ENCODE measurements at regions not wholly inside any gene's neighbourhood (a gene's known extent, or its start where the extent isn't known, plus 50 kb on each side); places are given as distances from the start of the nearest gene placed in this dataset.

DNA sequence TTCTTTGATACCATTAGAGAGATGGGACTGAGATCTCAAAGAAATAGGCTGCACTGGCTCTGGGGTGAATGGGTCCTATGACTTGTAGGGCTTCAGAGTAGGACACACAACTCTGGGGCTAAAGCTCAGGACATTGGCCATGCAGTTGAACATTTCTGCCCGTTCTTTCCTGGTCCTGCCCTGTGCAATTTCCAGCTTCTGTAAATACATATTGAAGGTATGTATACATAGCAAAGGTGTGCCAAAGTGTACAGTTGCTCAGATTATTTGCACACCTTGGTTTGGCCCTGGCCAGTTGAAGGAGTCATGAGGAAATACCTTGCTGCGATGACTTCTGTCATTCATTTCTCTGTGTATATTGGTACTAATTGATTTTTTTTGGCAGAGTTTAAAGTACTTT is 52.8 kb upstream of the TAF11L2 start:
- Histone ChIP-seq H3K4me2 (replicated peaks; ENCODE audit: low read depth, low read length, poor library complexity, severe bottlenecking) (no peak overlapping the region), H3K4me3 (ENCODE audit: control extremely low read depth in 1 of 5, extremely low read depth in 1 of 5, insufficient read depth in 1 of 5, low read depth in 2 of 5, low read length in 4 of 5) (no peak overlapping the region), H3K27me3 (replicated peaks in 1 of 4; ENCODE audit: control extremely low read depth in 1 of 4, control insufficient read depth in 3 of 4, insufficient read depth in 4 of 4, low read length in 3 of 4) (no peaks in the 10 kb centered on the region), H3K79me2 (ENCODE audit: control insufficient read depth, insufficient read depth, low read length) (no peaks in the 10 kb centered on the region), H3K36me3 (replicated peaks in 1 of 2; ENCODE audit: control extremely low read depth in 1 of 2, control insufficient read depth in 1 of 2, extremely low read depth in 1 of 2, insufficient read depth in 2 of 2, low read length in 1 of 2) (no peaks in the 10 kb centered on the region), H3K9ac (ENCODE audit: low read length) (no peak overlapping the region), H3K27ac (ENCODE audit: low read length in 2 of 2) (no peak overlapping the region), H3K9me3 (ENCODE audit: control extremely low read depth in 1 of 3, control insufficient read depth in 2 of 3, insufficient read depth in 1 of 3, low read length in 2 of 3) (peaks cover 0 to 2% (median 0%) of the 10 kb centered on the region in 3 donors), H3K4me1 (ENCODE audit: control insufficient read depth in 2 of 2, insufficient read depth in 2 of 2, low read length in 2 of 2) (peaks cover 4 to 6% of the 10 kb centered on the region in 2 donors), H4K20me1 (ENCODE audit: control insufficient read depth, insufficient read depth, low read length, poor library complexity, severe bottlenecking) (no peaks in the 10 kb centered on the region), H2AFZ (ENCODE audit: insufficient read depth, low read depth, low read length, poor library complexity, severe bottlenecking) (no peak overlapping the region)
- ATAC-seq (ENCODE audit: low read depth) = no peak
- H3K4me1 Mint-ChIP-seq = no peaks in the 10 kb centered on the region
- H3K27me3 Mint-ChIP-seq = no peaks in the 10 kb centered on the region
- intact Hi-C loops (cut with micrococcal nuclease) = no loop called here
- ChIA-PET CTCF (interaction anchor here (1.1 kb wide), 1 partner anchor 229 kb away, joined by 4 read pairs; no protein-coding TSS in a partner anchor), POLR2A (no interaction called here)
- DNase-seq = no peak
- H3K9me3 Mint-ChIP-seq (ENCODE audit: insufficient read depth) = peaks cover 2% of the 10 kb centered on the region
- 80% methylated on average over 1 of the region's 2 CpGs for WGBS (ENCODE audit: insufficient coverage)
- H3K27ac Mint-ChIP-seq = no peak overlapping the region
- no peak overlapping the region for H3K4me3 Mint-ChIP-seq
- TF ChIP-seq CTCF (IDR thresholded peaks at IDR 0.05) = no peak
- no peak for TF ChIP-seq EZH2 (IDR thresholded peaks at IDR 0.05; ENCODE audit: borderline replicate concordance, insufficient read depth, low read depth, low read length, poor library complexity, severe bottlenecking)

Measured in B cell (primary cell).